ENCODE measurements at regions not wholly inside any gene's neighbourhood (a gene's known extent, or its start where the extent isn't known, plus 50 kb on each side); places are given as distances from the start of the nearest gene placed in this dataset.

- DNase-seq (ENCODE audit: low spot score), result no peak
- no peak overlapping the region for H3K27ac ChIP-seq (ENCODE audit: low read depth, low read length, poor library complexity, severe bottlenecking)
- H3K4me1 ChIP-seq (ENCODE audit: insufficient read depth, low read length, poor library complexity, severe bottlenecking), result peaks cover 10% of the 10 kb centered on the region
- no TSS peak for BruUV-seq (replicated peaks)
- no peaks in the 10 kb centered on the region for H3K36me3 ChIP-seq (ENCODE audit: insufficient read depth, low read length, poor library complexity, severe bottlenecking)
- TF ChIP-seq EZH2 (IDR thresholded peaks at IDR 0.05; ENCODE audit: borderline replicate concordance, low read depth, low read length, poor library complexity, severe bottlenecking), result no peak
- TF ChIP-seq CTCF (conservative IDR thresholded peaks at IDR 0.05; ENCODE audit: low read depth, low read length), result no peak
- no peak overlapping the region for H3K4me3 ChIP-seq (ENCODE audit: low read depth, low read length, poor library complexity, severe bottlenecking)
- POLR2A ChIA-PET (ENCODE audit: low non-redundant PET), result no interaction called here
- intact Hi-C loops (cut with micrococcal nuclease; ENCODE audit: unreplicated experiment), result no loop called here
- no peaks in the 10 kb centered on the region for H3K27me3 ChIP-seq (replicated peaks; ENCODE audit: insufficient read depth, low read depth, low read length, poor library complexity)
- H3K9me3 ChIP-seq (ENCODE audit: low read depth, low read length, poor library complexity, severe bottlenecking), result no peaks in the 10 kb centered on the region
- CTCF ChIA-PET, result no interaction called here
Observed at GRCh38 chr3:176927280-176927679, 270.0 kb downstream of the TBL1XR1 start.

GRCh38 chr3:176926688-176927087, 270.6 kb downstream of the TBL1XR1 start:
- DNase-seq (ENCODE audit: low spot score), result no peak
- H3K4me3 ChIP-seq (ENCODE audit: low read depth, low read length, poor library complexity, severe bottlenecking), result no peak overlapping the region
- H3K36me3 ChIP-seq (ENCODE audit: insufficient read depth, low read length, poor library complexity, severe bottlenecking), result no peaks in the 10 kb centered on the region
- POLR2A ChIA-PET (ENCODE audit: low non-redundant PET), result no interaction called here
- peaks cover 10% of the 10 kb centered on the region for H3K4me1 ChIP-seq (ENCODE audit: insufficient read depth, low read length, poor library complexity, severe bottlenecking)
- no TSS peak for BruUV-seq (replicated peaks)
- intact Hi-C loops (cut with micrococcal nuclease; ENCODE audit: unreplicated experiment), result no loop called here
- no peak for TF ChIP-seq EZH2 (IDR thresholded peaks at IDR 0.05; ENCODE audit: borderline replicate concordance, low read depth, low read length, poor library complexity, severe bottlenecking)
- no peak for TF ChIP-seq CTCF (conservative IDR thresholded peaks at IDR 0.05; ENCODE audit: low read depth, low read length)
- CTCF ChIA-PET, result no interaction called here
- H3K9me3 ChIP-seq (ENCODE audit: low read depth, low read length, poor library complexity, severe bottlenecking), result no peaks in the 10 kb centered on the region
- H3K27ac ChIP-seq (ENCODE audit: low read depth, low read length, poor library complexity, severe bottlenecking), result no peak overlapping the region
- H3K27me3 ChIP-seq (replicated peaks; ENCODE audit: insufficient read depth, low read depth, low read length, poor library complexity), result no peaks in the 10 kb centered on the region

- Histone ChIP-seq H3K27ac (ENCODE audit: low read depth, low read length, poor library complexity, severe bottlenecking) (no peak overlapping the region), H3K4me1 (ENCODE audit: insufficient read depth, low read length, poor library complexity, severe bottlenecking) (peaks cover 10% of the 10 kb centered on the region), H3K9me3 (ENCODE audit: low read depth, low read length, poor library complexity, severe bottlenecking) (no peaks in the 10 kb centered on the region), H3K36me3 (ENCODE audit: insufficient read depth, low read length, poor library complexity, severe bottlenecking) (no peaks in the 10 kb centered on the region), H3K27me3 (replicated peaks; ENCODE audit: insufficient read depth, low read depth, low read length, poor library complexity) (no peaks in the 10 kb centered on the region), H3K4me3 (ENCODE audit: low read depth, low read length, poor library complexity, severe bottlenecking) (no peak overlapping the region)
- intact Hi-C loops (cut with micrococcal nuclease; ENCODE audit: unreplicated experiment), result no loop called here
- BruUV-seq (replicated peaks), result no TSS peak
- ChIA-PET POLR2A (ENCODE audit: low non-redundant PET) (interaction anchor here (0.6 kb wide), 1 partner anchor 430 kb away, joined by 3 read pairs; no protein-coding TSS in a partner anchor), CTCF (no interaction called here)
- no peak for TF ChIP-seq EZH2 (IDR thresholded peaks at IDR 0.05; ENCODE audit: borderline replicate concordance, low read depth, low read length, poor library complexity, severe bottlenecking)
- no peak for TF ChIP-seq CTCF (conservative IDR thresholded peaks at IDR 0.05; ENCODE audit: low read depth, low read length)
- DNase-seq (ENCODE audit: low spot score), result no peak
Observed at GRCh38 chr3:176926034-176926433, 271.2 kb downstream of the TBL1XR1 start.
